Transverse colon (tissue), 4 donors: ENCODE measurements at regions not wholly inside any gene's neighbourhood (a gene's known extent, or its start where the extent isn't known, plus 50 kb on each side); places are given as distances from the start of the nearest gene placed in this dataset.

Experiments
- CTCF ChIP-seq, 5 experiments: fragments of 200-600 bp in 3 of 5; fragments of 450-650 bp in 2 of 5; sonication (generic) in 3 of 5; IDR thresholded peaks; 1 replicate in 2 of 5; 2 replicates in 3 of 5; pipeline ENCODE4 v1.5.1; 2016 to 2017; ENCODE audit warnings: antibody characterized with exemption in 5 of 5, inconsistent platforms in 3 of 5, mild to moderate bottlenecking in 2 of 5, moderate library complexity in 1 of 5
- EP300 ChIP-seq: sonication (generic); formaldehyde crosslinking; IDR thresholded peaks from one replicate; pipeline ENCODE4 v1.6.1; 2017; ENCODE audit warnings: antibody characterized with exemption, low read depth
- POLR2A ChIP-seq: fragments of 450-650 bp; IDR thresholded peaks from one replicate; pipeline ENCODE4 v1.6.1; 2016; ENCODE audit warnings: antibody characterized with exemption, mild to moderate bottlenecking, moderate library complexity
- POLR2AphosphoS5 ChIP-seq, 3 donors: sonication (generic); formaldehyde crosslinking; IDR thresholded peaks; one replicate each; pipeline ENCODE4 v1.6.1; 2016; ENCODE audit warnings: antibody characterized with exemption in 3 of 3

GRCh38 chr2:182496596-182496995 lies 69.8 kb upstream of the PDE1A start:
- TF ChIP-seq CTCF (IDR thresholded peaks at IDR 0.05), result no peak
- no peak for TF ChIP-seq POLR2AphosphoS5 (IDR thresholded peaks at IDR 0.05)
- no peak for TF ChIP-seq POLR2A
- no peak for TF ChIP-seq EP300
